ENCODE measurements at regions not wholly inside any gene's neighbourhood (a gene's known extent, or its start where the extent isn't known, plus 50 kb on each side); places are given as distances from the start of the nearest gene placed in this dataset.

- no peak for TF ChIP-seq CTCF (IDR thresholded peaks at IDR 0.05; ENCODE audit: insufficient read depth, low read length, poor library complexity, severe bottlenecking)
- TF ChIP-seq EZH2phosphoT487 (conservative IDR thresholded peaks at IDR 0.05; ENCODE audit: low read length): no peak
Observed at GRCh38 chr1:81477710-81478109, 323.0 kb upstream of the ADGRL2 start.

All from SU-DHL-6 (cell line).